HPDE6-E6E7 (cell line): ENCODE measurements at regions not wholly inside any gene's neighbourhood (a gene's known extent, or its start where the extent isn't known, plus 50 kb on each side); places are given as distances from the start of the nearest gene placed in this dataset.
A peak's percentile ranks its signal among the peaks of the same experiment; 100 is the strongest.

Experiments
- DNase-seq: peaks from one replicate; pipeline ENCODE4 v3.0.0; 2011; ENCODE audit warnings: missing footprints; ENCODE audit errors: extremely low spot score

- no peak for DNase-seq
Measured at GRCh38 chr10:44680764-44681163, 230.4 kb upstream of the TMEM72 start.

DNA sequence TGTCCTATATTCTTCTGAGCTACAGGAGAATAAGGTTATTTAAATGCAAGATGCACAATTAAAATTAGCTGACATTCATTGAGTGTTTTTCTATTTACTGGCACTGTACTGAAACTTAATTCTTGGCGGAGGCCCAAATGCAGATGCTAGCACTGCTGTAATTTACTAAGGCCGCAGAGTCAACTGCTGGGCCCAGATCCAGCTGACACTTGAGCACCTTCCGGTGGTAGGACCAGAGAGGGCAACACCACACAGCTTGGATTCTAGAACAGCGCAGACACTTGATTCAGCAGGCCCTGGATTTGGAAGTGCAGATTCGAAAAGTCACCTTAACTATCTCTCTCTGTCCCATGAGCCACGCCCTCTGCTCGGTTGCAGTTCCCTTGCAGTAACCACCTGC is 228.6 kb upstream of the TMEM72 start:
- no peak for DNase-seq

DNA sequence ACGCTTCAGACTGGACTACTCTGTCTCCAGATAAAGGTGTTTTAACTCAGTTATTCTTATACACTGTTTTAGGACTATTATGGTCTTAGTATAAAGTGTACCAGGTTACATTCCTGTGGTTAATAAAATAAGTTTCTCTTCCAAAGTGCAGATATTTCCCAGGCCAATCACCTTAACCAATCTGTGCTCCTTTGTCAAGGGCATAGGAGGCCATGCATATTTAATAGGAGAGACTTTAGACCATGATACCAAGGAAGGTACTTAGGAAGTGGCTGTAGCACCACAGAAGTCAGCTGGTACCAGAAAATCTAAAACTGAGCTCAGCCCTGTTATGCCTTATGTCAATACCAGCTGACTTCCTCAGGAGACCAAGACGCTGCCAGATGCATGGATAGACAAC is 226.5 kb upstream of the TMEM72 start:
- no peak for DNase-seq

- no peak for DNase-seq
Measured at GRCh38 chr10:44685220-44685619, 225.9 kb upstream of the TMEM72 start.

- no peak for DNase-seq
Measured at GRCh38 chr10:44685747-44686146, 225.4 kb upstream of the TMEM72 start.

- no peak for DNase-seq
Measured at GRCh38 chr10:44689368-44689767, 221.8 kb upstream of the TMEM72 start.

DNA sequence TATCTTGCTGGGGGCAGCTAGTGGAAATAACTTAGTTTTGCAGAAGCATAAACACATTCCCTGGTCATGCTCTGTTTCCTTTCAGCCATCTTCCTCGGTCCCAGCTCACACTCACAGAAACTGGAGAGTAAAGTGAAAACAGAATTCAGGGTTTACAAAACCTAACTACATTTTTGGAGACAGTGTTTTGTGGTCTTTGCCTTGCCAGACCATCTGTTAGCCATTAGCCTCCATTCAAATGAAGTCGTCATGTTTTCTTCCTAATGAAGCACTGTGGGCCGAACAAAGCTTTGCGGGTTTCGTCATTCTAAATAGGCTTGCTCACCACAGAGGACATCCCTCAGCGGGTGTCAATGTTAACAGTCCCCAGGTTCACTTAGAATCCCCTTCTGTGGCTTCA is 214.6 kb upstream of the TMEM72 start:
- no peak for DNase-seq

- no peak for DNase-seq
Measured at GRCh38 chr10:44697116-44697515, 214.0 kb upstream of the TMEM72 start.

GRCh38 chr10:44702531-44702930 is 208.6 kb upstream of the TMEM72 start:
- DNase-seq = no peak

- no peak for DNase-seq
Measured at GRCh38 chr10:44703241-44704155, 207.6 kb upstream of the TMEM72 start.

- DNase-seq = no peak
Measured at GRCh38 chr10:44704616-44705015, 206.5 kb upstream of the TMEM72 start.

DNA sequence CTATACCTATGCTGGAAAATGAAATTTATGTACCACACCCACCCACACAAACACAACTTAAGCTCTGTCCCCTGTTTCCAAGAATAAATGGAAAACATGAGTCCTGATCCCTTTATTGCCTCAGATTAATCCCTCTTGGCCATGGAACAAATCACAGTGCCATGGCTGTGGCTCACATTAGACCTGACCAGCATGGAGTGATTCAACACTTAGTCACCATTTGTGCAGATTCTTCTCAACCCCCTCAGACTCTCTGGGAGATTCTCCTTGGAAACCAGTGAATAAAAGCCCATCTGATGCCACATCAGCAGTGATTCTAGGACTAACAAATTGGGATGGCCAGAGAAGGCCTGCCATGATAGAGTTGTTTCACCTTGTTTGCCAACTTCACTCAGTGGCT is 204.4 kb upstream of the TMEM72 start:
- peak; percentile 60 for DNase-seq

DNA sequence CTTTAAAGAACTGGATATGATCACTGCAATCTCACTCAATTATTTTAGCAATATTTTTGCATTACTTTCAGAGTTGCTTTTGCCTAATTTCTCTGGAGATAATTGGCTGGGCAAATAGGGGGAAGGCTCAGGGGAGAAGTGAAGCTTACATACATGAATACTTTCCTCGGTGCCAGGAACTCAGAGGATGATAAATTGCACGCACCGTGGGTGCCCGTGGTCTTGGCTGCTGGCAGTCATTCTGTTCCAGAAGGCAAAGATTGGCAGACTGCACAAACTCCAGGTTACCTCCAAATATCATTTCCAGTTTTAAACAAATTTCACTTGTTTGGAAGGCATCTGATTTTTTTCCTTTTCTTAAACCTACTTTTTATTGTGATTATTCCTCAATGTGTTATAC is 197.8 kb upstream of the TMEM72 start:
- no peak for DNase-seq

GRCh38 chr10:44714451-44714850 is 196.7 kb upstream of the TMEM72 start:
- no peak for DNase-seq

- no peak for DNase-seq
Measured at GRCh38 chr10:44715136-44715535, 196.0 kb upstream of the TMEM72 start.

DNA sequence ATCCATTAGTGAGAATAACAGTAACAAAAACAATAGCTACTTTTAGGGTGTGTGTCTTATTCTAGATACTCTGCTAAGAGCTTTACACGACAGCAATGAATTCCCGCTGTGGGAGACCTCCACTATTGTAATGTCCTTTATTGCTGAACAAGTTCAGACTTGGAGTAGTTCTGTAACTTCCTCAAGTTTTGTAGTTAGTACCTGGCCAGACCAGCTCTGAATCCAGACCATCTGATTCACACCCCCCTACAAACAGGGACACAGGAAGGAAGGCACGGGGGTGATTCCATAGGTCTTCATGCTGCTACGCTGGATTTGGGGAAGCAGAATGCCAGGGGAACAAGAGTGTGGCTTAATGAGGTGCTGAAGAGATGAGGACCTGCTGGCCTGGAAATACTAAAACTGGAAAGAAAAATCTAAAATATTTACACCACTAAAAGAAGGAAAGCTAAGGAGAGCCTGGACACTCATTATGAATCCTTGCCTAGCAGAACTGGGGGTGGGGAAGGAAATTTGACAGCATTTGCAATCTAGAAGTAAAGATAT is 194.6 kb upstream of the TMEM72 start:
- peak; percentile 64 for DNase-seq

- DNase-seq = no peak
Measured at GRCh38 chr10:44723082-44723481, 188.1 kb upstream of the TMEM72 start.

- peak; percentile 35 for DNase-seq
Measured at GRCh38 chr10:44723619-44724325, 187.4 kb upstream of the TMEM72 start.

- DNase-seq = no peak
Measured at GRCh38 chr10:44724415-44725174, 186.5 kb upstream of the TMEM72 start.

- DNase-seq = no peak
Measured at GRCh38 chr10:44725404-44725803, 185.7 kb upstream of the TMEM72 start.

DNA sequence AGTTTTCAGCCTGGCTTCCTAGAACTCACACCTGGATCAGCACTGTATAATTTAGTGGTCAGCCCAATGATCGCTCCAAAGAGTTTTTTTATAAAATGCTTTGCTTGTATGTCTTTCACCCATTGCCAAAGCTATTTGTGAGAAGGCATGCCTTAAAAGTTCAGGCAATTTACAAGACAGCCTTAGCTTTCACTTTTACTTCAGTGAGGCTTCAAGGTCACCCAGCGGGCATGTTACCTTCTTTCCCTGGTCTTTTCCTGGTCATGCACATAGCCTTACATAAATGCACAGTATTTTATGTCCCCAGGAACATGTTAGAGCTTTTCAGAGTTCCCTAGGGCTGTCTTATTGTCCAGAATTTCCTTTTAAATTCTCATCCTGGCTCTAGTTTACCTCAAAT is 179.9 kb upstream of the TMEM72 start:
- DNase-seq = no peak
